GM18873 (cell line): ENCODE measurements at regions not wholly inside any gene's neighbourhood (a gene's known extent, or its start where the extent isn't known, plus 50 kb on each side); places are given as distances from the start of the nearest gene placed in this dataset.

Experiments
- ATAC-seq: cut with Tn5 transposase; IDR thresholded peaks from one replicate; pipeline ENCODE4 v1.9.1; 2021; ENCODE audit warnings: mild to moderate bottlenecking, moderate library complexity, moderate number of reproducible peaks; ENCODE audit not compliant: unreplicated experiment, low FRiP score

DNA sequence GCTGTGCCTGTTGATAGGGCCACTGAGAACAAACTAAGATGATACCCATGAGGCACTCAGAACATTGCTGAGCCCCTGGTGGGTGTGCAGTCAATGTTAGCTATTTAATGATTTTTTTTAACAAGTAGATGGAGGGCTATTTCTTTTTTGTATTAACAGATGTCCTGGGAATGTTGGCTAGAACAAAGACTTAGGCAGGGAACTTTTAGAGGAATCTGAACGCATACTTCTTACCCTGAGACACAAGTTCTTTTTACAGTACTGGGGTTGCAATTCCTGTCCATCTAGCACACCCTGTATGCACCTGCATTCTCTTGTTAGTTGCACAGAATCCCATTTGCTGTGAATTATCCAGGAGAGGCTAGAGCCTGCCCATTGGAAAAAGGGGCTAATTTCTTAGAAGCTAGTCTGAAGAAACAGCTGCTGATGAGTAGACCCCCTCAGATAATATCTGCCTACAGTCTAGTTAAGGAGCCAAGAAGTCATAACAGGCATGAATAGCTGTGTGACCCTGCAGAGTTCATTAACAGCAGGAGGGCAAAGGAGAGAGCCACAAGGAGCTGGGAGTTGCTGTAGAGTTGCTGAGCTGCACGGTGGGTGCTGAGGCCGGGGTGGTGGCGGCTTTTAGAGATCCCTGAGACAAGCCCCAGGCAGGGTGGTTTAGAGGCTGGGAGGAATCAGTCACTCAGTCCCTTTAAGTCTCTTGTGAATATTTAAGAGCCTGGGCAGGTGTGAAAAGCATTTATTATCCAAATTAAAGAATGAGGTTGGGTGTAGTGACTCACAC is 103.7 kb upstream of the FZD8 start:
- ATAC-seq, result no peak

DNA sequence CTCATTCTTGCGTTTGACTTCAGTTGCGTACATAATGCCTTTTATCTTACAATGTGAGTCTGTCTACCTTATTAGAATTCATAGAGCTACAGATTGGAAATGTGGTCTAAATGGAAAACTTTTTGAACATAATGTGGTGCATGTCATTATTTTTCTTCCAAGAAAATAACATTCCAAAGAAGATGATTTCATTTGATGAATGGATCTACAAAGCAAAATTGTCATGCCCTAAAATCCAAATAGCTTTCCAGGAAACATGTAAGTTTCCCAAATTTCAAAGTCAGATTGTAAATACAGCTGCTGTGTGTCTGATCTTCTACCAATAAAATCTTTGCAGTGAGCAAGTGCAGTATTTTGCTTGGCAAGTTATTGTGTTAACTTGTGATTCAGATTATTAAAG is 101.8 kb upstream of the FZD8 start:
- no peak for ATAC-seq

DNA sequence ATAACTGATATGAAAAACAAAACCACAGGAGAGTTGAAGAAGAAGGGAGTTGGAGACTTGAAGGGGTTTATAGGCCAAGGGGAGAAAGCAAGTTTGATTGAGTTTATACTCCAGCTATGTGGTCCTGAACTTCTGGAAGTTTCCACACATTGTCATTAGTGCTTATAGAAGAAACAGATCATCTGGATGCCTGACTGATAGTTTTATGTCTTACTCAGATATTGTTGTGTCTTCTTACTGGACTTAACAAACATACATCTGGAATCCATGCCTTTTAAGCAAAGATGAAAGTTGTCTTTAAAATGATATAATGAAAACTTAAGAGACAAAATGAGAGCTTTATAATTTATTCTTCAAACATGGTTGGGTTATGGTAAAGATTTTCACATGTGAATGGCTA is 101.3 kb upstream of the FZD8 start:
- no peak for ATAC-seq

DNA sequence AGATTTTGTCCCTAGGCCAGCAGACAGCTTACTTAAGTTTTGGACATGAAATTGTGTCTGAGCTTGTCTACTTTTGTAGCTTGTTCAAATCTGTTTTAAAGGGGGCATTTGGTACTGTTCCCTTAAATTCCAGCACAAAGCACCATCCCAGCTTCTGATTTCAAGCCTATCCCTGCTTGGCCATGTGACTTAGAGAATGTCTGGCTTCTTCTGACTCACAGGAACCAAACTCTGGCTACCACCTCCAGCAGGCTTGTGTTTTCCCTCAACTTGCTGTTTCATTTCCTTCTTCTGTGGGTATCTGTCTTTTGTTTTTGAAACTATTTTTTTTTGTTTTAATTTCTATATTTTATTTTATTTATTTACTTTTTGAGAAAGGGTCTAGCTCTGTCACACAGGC is 97.9 kb upstream of the FZD8 start:
- no peak for ATAC-seq

DNA sequence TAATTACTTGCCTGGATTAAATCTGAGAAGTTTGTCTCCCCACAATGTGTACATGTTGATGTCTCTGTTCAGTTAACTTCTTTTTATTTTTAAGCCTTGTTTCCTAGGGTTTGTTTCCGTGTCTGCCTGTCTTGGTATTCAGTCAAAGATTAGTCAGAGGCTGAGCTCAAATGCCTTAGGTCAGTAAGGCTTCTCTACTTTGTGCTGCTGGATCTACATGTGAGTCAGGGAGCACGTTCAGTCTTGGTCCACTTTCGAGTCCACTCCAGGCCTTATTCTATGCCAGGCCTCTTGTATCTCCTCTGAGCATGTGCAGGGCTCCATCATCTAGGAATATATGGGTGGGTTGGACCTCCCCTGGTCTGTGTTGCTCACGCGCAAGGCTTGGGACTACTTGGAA is 93.3 kb upstream of the FZD8 start:
- no peak for ATAC-seq

DNA sequence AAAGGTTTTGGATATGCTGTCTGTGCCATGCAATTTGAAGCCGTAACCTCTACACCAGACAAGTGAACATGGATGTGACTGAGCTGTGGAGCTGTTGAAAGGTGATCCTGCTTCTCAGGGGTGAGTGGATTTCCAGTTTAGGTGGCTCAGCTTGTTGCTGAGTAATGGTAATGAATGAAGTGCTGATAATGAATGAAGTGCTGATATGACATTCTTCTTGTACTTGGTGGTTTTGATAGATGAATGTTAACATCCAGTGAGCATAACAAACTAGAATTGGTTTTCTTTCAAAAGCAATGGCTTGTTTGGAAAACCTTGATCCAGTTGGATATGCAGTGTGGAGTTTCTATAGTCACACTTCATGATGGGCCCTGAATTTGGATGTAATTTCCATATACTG is 89.7 kb upstream of the FZD8 start:
- no peak for ATAC-seq

DNA sequence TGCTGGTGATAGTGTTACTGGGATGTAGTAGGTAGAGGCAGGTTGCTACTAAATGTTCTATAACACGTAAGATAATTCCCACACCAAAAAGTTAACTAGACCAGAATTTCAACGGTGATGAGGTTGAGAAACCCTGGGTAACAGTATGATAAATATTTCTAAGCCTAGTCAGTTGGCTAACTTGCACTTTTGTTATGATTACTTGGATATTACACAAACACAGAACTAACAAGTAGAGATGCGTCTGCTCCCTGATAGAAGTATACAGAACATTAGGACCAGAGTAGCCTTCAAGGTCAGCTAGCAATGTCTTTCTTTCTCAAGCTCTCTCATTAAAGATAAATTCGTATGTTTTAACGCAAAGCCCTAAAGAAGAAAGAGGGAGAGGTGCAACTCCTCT is 86.2 kb upstream of the FZD8 start:
- no peak for ATAC-seq

DNA sequence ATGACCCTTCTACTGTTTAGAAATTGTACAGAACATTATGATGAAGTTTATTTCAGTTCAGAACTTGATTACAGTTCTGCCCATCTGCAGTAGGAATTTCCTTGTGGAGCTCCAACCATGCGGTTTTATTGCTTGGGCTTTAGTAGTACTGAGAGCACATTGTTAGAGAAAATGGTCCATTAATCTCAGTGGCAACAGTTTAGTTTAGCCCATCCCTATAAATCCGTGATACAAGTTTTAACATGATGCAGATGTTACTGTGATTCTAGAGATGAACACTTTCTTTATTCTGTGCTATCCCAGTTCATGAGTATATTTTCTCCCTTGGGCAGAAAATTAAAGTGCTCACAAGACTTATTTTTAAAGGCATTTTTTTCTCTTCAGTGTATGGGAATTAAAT is 84.8 kb upstream of the FZD8 start:
- no peak for ATAC-seq

DNA sequence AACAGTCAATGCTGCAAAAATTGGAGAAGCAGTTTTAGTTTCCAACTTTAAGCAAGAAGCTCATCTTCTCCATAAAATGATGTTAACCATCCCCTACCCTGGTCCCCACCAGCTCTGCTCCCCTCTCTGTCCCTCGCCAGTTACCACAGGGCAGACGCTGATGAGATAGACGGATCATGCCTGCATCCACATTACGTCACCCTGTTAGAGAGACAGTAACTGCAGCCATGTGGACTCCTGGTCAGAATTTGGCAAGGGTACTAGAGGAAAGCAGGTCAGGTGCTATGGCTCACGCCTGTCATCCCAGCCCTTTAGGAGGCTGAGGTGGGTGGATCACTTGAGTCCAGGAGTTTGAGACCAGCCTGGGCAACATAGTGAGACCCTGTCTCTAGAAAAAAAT is 81.9 kb upstream of the FZD8 start:
- no peak for ATAC-seq

DNA sequence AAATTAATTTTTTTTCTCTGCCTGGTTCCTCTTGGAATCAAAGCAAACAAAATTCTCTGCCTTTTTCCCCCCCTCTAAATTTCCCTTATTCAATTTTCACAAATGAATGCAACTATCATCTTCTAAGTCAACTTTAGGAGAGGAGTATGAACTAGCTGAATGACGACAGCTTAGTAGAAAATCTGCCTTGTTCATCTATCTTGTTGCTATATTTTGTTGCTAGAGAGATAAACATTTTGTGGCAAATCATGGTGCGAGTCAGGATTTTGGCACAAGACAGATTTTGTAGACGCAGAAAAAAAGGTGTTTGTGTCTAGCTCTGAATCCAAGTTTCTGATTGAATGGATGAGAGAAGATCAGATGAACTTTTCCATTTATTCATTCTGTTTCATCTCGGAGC is 81.0 kb upstream of the FZD8 start:
- no peak for ATAC-seq

DNA sequence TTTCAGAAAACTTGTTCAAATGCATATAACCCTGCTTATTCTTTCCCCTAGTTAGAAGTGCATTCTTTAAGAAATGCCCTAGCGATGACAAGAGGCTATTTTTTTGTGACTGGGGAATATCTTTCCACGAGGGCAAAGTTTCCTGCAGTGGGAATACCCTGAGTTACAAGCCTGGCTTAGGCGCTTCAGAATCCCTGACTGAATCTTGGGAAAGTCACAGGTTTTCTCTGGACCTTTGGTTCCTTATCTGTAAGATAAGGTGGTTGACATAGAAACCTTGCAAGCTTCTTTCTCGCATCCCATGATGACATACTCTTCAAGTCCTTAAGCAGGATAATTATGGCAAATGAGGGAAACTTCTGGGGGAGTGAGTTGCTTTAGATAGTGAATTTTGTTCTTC is 80.5 kb upstream of the FZD8 start:
- ATAC-seq, result no peak

DNA sequence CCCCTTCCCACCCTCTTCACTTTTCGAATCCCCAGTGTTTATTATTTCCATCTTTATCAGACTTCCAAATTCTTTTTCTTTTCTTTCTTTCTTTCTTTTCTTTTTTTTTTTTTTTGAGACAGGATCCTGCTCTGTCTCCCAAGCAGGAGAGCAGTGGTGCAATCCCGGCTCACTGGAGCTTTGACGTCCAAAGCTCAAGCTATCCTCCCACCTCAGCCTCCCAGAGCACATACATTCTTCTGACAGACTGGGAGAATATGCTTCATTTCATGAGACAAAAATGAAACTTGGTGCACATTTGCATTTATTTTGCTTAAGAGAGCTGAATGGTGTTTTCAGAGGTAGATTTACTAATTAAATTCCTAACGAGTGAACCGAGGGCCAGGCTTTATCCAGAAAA is 80.1 kb upstream of the FZD8 start:
- no peak for ATAC-seq

DNA sequence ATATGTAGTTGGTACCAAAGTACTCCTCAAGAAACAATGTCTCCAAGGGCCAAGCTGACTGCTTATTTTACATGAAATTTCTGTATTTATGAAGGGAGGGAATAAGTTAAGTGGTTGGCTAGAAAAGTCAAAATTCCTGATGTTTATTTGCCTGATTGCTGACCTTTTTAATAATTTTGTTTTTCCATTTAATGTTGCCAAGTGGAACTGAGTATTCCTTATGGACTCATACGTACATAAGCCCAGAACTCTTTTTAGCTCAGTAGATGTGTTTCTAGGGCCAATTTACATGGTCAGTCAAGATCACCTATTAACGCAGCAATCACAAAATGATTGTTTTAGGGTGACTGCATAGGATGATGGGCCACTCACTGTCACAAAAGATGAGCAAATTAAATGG is 78.3 kb upstream of the FZD8 start:
- no peak for ATAC-seq

DNA sequence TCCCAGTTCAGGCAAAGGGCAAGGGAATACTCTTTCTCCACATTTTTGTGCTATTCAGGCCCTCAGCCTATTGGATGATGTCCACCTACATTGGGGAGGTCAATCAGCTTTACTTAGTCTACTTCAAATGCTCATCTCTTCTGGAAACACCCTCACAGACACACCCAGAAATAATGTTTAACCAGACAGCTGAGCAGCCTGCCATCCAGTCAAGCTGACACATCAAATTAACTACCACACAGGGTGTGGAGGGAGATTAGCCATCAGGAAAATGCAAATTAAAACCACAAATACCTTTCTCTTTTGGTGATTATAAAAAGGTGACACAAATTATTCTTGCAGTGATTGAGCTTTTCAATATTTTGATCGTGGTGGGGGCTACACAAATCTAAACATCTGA is 74.7 kb upstream of the FZD8 start:
- no peak for ATAC-seq

DNA sequence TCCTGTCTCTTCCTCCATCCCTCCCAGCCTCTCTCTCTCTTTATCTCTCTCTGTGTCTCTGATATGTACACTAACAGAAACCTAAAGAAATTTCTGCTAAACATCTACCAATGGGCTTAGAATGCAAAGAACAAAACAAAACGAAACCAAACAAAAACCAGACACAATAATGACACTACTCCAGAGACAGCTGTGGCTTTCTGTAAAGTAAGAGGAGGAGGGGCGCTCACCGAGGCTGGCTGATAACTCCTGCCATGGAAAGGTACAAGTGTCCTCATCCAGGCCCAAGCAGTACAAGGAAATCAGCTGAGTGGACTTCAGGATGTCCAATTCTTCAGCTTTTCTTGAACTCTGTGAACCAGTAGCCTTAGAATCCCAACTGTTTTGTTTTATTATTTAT is 70.4 kb upstream of the FZD8 start:
- ATAC-seq, result no peak

DNA sequence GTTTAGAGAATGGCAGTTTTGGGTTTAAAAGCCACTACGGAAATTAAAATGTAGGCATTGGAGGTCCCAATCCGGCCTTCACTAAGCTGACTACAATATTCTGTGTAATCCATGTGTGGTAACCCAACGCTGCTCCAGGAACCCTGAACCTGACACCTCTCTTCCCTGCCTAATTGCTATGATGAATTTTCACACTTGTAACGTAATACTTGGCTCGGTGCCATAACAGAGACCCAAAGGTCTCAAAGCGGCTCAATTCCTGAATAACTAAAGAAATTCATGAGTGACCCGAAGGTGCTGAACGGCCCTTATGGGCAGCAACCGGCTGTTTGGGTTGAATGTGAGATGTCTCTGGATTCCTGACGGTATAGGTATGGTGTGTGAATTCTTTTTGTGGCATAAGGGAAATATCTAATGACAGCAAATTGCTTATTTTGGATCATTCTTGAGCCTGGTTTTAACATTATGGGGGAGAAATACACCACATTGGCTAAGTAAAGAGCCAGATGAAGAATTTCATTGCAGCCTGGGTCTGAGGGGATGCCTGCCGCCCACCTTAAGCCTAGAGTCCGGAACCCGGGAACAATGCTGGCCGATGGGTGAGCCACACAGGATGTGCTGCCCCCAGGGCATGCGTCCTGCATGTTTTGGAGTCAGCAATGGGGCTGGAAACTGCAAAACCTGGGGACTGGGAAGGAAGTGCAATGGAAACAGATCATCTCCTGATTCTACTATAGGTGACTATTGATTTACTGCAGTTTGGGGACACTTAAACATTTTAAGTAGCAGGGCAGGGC is 69.7 kb upstream of the FZD8 start:
- ATAC-seq, result no peak

DNA sequence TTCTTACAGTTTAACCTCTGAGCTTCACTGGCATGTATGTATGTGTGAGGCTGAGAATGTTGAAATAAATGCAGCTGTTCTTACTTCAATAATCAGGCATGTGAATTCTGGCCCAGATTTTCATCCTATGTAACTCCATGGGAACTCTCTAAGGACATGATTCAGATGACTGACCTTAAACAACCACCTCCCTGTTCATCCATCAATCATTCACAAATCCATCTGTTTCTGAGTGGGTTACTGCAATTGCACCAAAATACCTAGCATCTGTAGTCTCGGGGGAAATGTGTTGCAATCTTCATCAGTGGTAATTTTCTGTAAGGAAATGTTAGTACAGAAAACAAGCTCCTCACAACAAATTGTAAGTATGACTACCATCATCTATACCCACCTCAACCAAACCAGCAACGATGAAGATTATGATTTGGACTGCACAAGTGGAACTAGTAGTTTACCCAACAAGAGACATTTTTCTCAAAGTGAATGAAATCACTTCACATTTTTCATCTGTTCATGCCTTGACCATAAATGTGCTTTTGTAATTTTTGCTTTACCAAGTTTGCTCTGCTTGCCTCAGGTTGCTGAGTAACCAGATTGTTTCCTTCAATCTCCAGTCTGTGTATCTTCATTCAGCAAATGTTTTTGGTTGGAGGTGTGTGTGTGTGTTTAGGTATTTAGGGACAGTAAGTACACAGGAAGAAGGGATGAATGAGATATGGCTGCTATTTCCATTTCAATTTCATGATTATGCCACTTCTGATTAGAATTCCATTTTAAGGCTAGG is 65.7 kb upstream of the FZD8 start:
- no peak for ATAC-seq

DNA sequence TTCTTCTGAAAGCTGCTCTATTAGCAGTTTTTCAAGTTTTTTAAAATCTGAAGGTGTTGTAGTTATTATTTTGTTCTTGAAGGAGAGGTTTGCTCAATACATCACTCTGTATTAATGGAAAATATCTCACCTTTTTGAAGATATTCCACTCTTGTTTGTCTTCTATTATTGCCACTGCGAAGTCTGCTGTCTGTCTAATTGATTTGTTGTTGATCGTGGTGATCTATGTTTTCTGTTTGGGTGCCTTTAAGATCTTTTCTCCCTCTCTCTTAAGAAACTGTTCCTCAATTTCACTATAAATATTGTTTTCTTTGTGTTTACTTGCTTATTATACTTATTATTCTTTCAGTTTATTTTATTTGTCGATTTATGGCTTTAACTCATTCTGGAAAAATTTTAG is 64.9 kb upstream of the FZD8 start:
- ATAC-seq, result no peak

DNA sequence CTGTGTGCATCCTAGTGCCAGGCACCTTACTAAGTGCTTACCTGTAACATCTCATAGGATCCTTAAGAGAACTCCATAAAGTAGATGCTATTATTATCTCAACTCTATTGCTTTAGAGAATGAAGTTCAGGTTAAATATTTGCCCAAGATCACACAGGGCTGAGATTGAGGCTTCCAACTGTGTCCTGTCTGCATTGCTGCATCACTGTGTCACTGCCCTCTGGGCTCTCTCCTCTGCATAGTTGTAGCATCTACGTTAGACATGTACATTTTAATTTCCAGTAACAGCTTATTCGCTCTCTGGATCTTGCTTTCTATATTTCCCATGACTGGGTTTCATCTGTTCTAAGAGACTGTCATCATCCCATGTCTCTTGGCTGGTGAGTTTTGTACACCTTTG is 63.6 kb upstream of the FZD8 start:
- no peak for ATAC-seq

DNA sequence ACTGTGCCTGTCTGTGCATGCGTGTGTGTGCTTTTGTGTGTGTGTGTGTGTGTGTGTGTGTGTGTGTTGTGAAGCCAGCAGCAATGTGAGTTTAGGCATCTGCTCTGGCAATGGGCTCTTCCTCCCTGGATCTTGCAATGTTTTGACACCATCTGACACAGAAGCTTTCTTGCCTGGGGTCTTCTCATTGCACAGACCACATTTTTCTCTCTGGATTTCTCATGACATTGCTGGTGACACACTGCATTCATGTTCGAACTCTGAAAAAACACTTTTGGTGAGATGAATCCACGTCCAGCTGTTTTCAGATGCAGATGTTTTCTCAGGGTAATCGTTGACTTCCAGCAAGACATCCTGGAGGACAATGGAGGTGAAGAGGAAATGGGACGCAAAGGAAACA is 63.0 kb upstream of the FZD8 start:
- ATAC-seq, result no peak

DNA sequence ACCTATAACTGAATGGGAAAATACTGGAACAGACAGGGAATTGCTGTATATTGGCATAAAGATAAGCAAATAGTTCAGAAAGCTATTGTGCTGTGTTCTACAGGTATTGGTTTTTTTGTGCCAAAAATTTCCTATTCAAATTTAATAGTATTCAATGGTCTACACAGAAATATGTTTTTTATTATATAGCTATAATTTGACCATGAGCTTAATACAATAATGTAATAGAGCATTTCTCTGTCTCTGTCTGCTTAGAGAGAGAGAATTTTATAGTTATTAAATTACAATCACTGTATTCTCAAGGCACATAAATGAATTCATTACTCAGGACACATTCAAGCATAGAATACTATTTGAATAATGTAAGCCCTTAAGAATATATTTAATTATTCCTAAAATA is 62.3 kb upstream of the FZD8 start:
- ATAC-seq, result no peak
